Mesenchymal stem cell (in vitro differentiated cells and primary cell): ENCODE measurements at regions not wholly inside any gene's neighbourhood (a gene's known extent, or its start where the extent isn't known, plus 50 kb on each side); places are given as distances from the start of the nearest gene placed in this dataset.

Experiments used
- DNase-seq: peaks from one replicate; pipeline ENCODE4 v3.0.0-alpha.2; 2013
- H2AFZ ChIP-seq: one replicate; pipeline ENCODE4 v1.6.1; 2013; ENCODE audit warnings: low read depth, mild to moderate bottlenecking, control low read depth, inconsistent platforms, low read length, moderate library complexity
- H2AK5ac ChIP-seq: 2 replicates; pipeline ENCODE4 v1.6.1; 2013; ENCODE audit warnings: low read length, moderate library complexity, mild to moderate bottlenecking, inconsistent platforms; ENCODE audit not compliant: severe bottlenecking
- H2BK120ac ChIP-seq: one replicate; pipeline ENCODE4 v1.6.1; 2013; ENCODE audit warnings: low read depth, mild to moderate bottlenecking, inconsistent platforms, low read length, moderate library complexity
- H2BK12ac ChIP-seq, 2 experiments: one replicate each; pipeline ENCODE4 v1.6.1; 2013; ENCODE audit warnings: inconsistent platforms in 2 of 2, low read length in 2 of 2, mild to moderate bottlenecking in 2 of 2, moderate library complexity in 2 of 2, control low read depth in 1 of 2
- H2BK15ac ChIP-seq: one replicate; pipeline ENCODE4 v1.6.1; 2013; ENCODE audit warnings: mild to moderate bottlenecking, low read depth, inconsistent platforms; ENCODE audit not compliant: poor library complexity, severe bottlenecking
- H2BK5ac ChIP-seq: 2 replicates; pipeline ENCODE4 v1.6.1; 2013; ENCODE audit warnings: low read depth, mild to moderate bottlenecking, low read length, control low read depth, inconsistent platforms; ENCODE audit not compliant: poor library complexity, severe bottlenecking
- H3K14ac ChIP-seq, 2 experiments: one replicate each; pipeline ENCODE4 v1.6.1; 2013; ENCODE audit warnings: inconsistent platforms in 2 of 2, low read length in 2 of 2, control low read depth in 1 of 2, mild to moderate bottlenecking in 1 of 2, moderate library complexity in 1 of 2
- H3K18ac ChIP-seq, 2 experiments: one replicate each; pipeline ENCODE4 v1.6.1; 2013; ENCODE audit warnings: inconsistent platforms in 2 of 2, low read length in 2 of 2, control low read depth in 1 of 2, low read depth in 1 of 2, mild to moderate bottlenecking in 1 of 2
- H3K23ac ChIP-seq, 2 experiments: one replicate each; pipeline ENCODE4 v1.6.1; 2013; ENCODE audit warnings: inconsistent platforms in 2 of 2, low read length in 2 of 2, mild to moderate bottlenecking in 2 of 2, moderate library complexity in 2 of 2, control low read depth in 1 of 2
- H3K27ac ChIP-seq: 2 replicates; pipeline ENCODE4 v1.5.1; 2013; ENCODE audit warnings: mild to moderate bottlenecking, moderate library complexity, low read length, control low read depth, inconsistent platforms; ENCODE audit not compliant: poor library complexity, severe bottlenecking
- H3K27me3 ChIP-seq, 2 experiments: 2 replicates each; pipeline versions ENCODE4 v1.6.1 to v1.7.0; 2013; ENCODE audit warnings: low read length in 2 of 2, mild to moderate bottlenecking in 2 of 2, moderate library complexity in 2 of 2, control low read depth in 1 of 2, inconsistent platforms in 1 of 2; ENCODE audit not compliant: control insufficient read depth in 1 of 2, insufficient read depth in 1 of 2
- H3K36me3 ChIP-seq, 2 experiments: 2 replicates each; pipeline versions ENCODE4 v1.6.1 to v1.7.0; 2013; ENCODE audit warnings: low read length in 2 of 2, control low read depth in 1 of 2, inconsistent platforms in 1 of 2, low read depth in 1 of 2, mild to moderate bottlenecking in 1 of 2; ENCODE audit not compliant: insufficient read depth in 2 of 2, control insufficient read depth in 1 of 2
- H3K4ac ChIP-seq, 2 experiments: one replicate each; pipeline ENCODE4 v1.6.1; 2013; ENCODE audit warnings: inconsistent platforms in 2 of 2, low read length in 2 of 2, mild to moderate bottlenecking in 2 of 2, moderate library complexity in 2 of 2, control low read depth in 1 of 2, low read depth in 1 of 2
- H3K4me1 ChIP-seq: 2 replicates; pipeline ENCODE4 v1.6.1; 2013; ENCODE audit warnings: low read depth, low read length, control low read depth; ENCODE audit not compliant: control insufficient read depth, insufficient read depth
- H3K4me2 ChIP-seq: 2 replicates; pipeline ENCODE4 v1.6.1; 2013; ENCODE audit warnings: low read length, mild to moderate bottlenecking, inconsistent platforms; ENCODE audit not compliant: poor library complexity, severe bottlenecking
- H3K4me3 ChIP-seq, 2 experiments: 2 replicates each; pipeline versions ENCODE4 v1.5.1 to v1.7.0; 2013; ENCODE audit warnings: low read length in 2 of 2, mild to moderate bottlenecking in 2 of 2, control low read depth in 1 of 2, low read depth in 1 of 2; ENCODE audit not compliant: insufficient read depth in 1 of 2
- H3K79me1 ChIP-seq: replicated peaks from 2 replicates; pipeline ENCODE4 v1.6.1; 2013; ENCODE audit warnings: mild to moderate bottlenecking, control low read depth, low read length, inconsistent platforms; ENCODE audit not compliant: poor library complexity, severe bottlenecking
- H3K9ac ChIP-seq: 2 replicates; pipeline ENCODE4 v1.7.0; 2013; ENCODE audit warnings: mild to moderate bottlenecking, low read length, moderate library complexity
- H3K9me3 ChIP-seq: 2 replicates; pipeline ENCODE4 v1.7.0; 2013; ENCODE audit warnings: mild to moderate bottlenecking, low read length; ENCODE audit not compliant: control insufficient read depth
- H4K8ac ChIP-seq: one replicate; pipeline ENCODE4 v1.6.1; 2013; ENCODE audit warnings: inconsistent platforms, mild to moderate bottlenecking, low read length, moderate library complexity
- H4K91ac ChIP-seq: one replicate; pipeline ENCODE4 v1.6.1; 2013; ENCODE audit warnings: mild to moderate bottlenecking, low read length, inconsistent platforms
- WGBS: methylation state at CpG from one replicate; pipeline ENCODE4 v1.1.7; 2013; ENCODE audit warnings: mixed read lengths; 5-methylcytosine and 5-hydroxymethylcytosine counted together

DNA sequence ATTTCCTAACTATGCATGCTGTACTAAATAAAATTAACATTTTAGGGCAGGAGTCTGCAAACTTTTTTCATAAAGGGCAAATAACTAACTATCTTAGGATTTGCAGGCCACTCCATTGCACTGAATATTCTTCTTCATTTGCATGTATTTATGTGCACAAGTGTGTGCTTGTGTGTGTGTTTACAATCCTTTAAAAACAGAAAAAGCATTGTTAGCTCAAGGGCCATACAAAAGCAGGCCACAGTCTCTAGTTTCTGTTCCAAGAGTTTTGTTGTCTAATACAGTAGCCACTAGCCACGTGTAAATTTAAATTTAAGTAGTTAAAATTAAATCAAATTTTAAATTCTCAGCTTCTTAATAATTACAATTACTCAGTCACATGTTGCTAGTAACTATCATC is 621.8 kb downstream of the TMA16 start:
- no peak overlapping the region for H2BK15ac ChIP-seq
- no peaks in the 10 kb centered on the region for H3K9me3 ChIP-seq
- no CpG with 5 or more reads among the region's 1 CpG for WGBS
- H3K4me3 ChIP-seq: no peak overlapping the region
- H3K4ac ChIP-seq: no peak overlapping the region
- H3K9ac ChIP-seq: no peak overlapping the region
- H3K27me3 ChIP-seq: no peaks in the 10 kb centered on the region
- H4K8ac ChIP-seq: no peak overlapping the region
- H2BK12ac ChIP-seq: no peak overlapping the region
- H3K23ac ChIP-seq: no peak overlapping the region
- no peak overlapping the region for H3K27ac ChIP-seq
- H3K4me2 ChIP-seq: no peak overlapping the region
- no peaks in the 10 kb centered on the region for H3K36me3 ChIP-seq
- H3K4me1 ChIP-seq: no peaks in the 10 kb centered on the region
- H2AFZ ChIP-seq: no peak overlapping the region
- no peak for DNase-seq
- H2AK5ac ChIP-seq: no peak overlapping the region
- no peak overlapping the region for H3K14ac ChIP-seq
- H3K79me1 ChIP-seq: no peaks in the 10 kb centered on the region
- H4K91ac ChIP-seq: no peak overlapping the region
- H2BK120ac ChIP-seq: no peak overlapping the region
- H2BK5ac ChIP-seq: no peak overlapping the region
- no peak overlapping the region for H3K18ac ChIP-seq

DNA sequence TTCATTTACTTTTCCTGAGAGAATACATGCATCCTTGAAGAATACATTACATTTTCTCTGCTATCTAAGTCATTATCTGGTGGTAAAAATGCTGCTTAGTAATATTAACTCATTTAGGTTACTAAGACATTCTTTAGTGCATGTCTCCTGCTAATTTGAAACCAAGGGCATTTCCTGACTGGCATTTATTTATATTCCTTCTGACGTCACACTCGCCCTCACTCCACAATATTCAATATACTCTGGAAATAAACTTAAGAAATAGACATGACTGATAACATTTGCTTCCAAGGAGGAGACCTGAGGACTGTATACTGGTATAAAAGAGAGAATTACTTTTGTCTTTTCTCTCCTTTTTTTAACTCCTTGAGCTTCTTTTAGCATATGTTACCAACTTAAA is 619.5 kb upstream of the SMIM31 start:
- Histone ChIP-seq H3K36me3 (no peaks in the 10 kb centered on the region), H3K14ac (no peak overlapping the region), H3K23ac (no peak overlapping the region), H4K91ac (no peak overlapping the region), H2AK5ac (no peak overlapping the region), H3K27ac (no peak overlapping the region), H2BK5ac (no peak overlapping the region), H3K79me1 (peaks cover 4% of the 10 kb centered on the region), H3K9ac (no peak overlapping the region), H2AFZ (no peak overlapping the region), H4K8ac (no peak overlapping the region), H3K4me2 (no peak overlapping the region), H3K27me3 (no peaks in the 10 kb centered on the region), H3K4ac (no peak overlapping the region), H3K9me3 (no peaks in the 10 kb centered on the region), H2BK15ac (no peak overlapping the region), H2BK12ac (no peak overlapping the region), H3K18ac (no peak overlapping the region), H3K4me3 (no peak overlapping the region), H2BK120ac (no peak overlapping the region), H3K4me1 (peaks cover 3% of the 10 kb centered on the region)
- DNase-seq: peak; percentile 17
- 73% methylated on average over 2 of the region's 2 CpGs for WGBS

DNA sequence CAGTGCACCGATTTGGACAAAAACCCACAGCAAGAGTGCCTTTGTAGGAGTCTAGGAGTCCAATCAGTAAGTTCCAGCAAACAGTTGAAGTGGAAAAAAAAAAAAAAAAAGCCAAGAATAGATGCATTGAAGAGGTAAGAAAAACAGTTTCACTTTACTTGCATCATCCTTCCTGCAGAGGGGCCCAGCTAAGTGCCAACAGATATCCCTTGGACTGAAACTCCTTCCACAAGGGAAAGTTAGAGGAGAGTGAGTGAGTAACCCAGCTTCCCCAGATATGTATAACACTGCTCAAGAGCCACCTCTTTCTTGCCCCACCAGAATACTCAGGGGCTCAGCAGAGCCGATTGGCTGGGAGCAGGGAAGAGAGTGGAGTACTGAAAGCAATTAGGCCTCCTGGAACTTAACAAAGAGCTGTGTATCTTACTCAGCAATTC is 617.7 kb upstream of the SMIM31 start:
- Histone ChIP-seq H3K9ac (no peak overlapping the region), H2AFZ (peak overlapping the region; percentile 61)
- WGBS: 79% methylated on average over 2 of the region's 2 CpGs

DNA sequence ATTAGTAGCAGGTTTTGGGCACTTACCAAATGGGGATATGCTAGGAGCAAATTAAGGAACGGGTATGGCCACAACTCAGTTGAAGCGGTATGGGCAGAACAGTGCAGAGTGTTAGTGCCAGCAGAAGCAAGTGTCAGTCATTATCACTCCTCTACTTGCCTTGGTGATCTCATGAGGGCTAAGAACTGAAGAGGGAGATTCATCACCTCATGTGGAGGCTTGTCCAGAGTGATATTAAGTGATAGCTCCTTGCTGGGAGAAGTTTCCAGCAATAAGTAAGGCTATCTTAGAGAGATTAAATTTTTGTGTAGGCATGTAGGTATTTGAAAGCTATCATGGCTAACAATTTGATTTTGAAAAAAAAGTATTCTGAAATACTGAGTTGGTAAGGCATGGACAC is 615.4 kb upstream of the SMIM31 start:
- DNase-seq: no peak
- Histone ChIP-seq H4K8ac (no peak overlapping the region), H2AK5ac (no peak overlapping the region), H4K91ac (no peak overlapping the region), H3K9ac (no peak overlapping the region), H2BK120ac (no peak overlapping the region), H3K4me2 (no peak overlapping the region), H3K27ac (no peak overlapping the region), H3K14ac (no peak overlapping the region), H3K27me3 (no peaks in the 10 kb centered on the region), H3K4ac (no peak overlapping the region), H3K4me1 (peaks cover 3% of the 10 kb centered on the region), H3K79me1 (peaks cover 4% of the 10 kb centered on the region), H2BK12ac (no peak overlapping the region), H2BK15ac (no peak overlapping the region), H2BK5ac (no peak overlapping the region), H2AFZ (no peak overlapping the region), H3K36me3 (no peaks in the 10 kb centered on the region), H3K18ac (no peak overlapping the region), H3K9me3 (peaks cover 6% of the 10 kb centered on the region), H3K4me3 (no peak overlapping the region), H3K23ac (no peak overlapping the region)
- whole genome bisulfite sequencing: 95% methylated on average over 2 of the region's 2 CpGs

More for the DNA sequence above, 617.7 kb upstream of the SMIM31 start:
- no peak overlapping the region for H3K14ac ChIP-seq
- peaks cover 6% of the 10 kb centered on the region for H3K9me3 ChIP-seq
- no peak overlapping the region for H3K23ac ChIP-seq
- H4K8ac ChIP-seq: no peak overlapping the region
- peak overlapping the region; percentile 89 for H2BK5ac ChIP-seq
- H3K4me2 ChIP-seq: peak overlapping the region; percentile 52
- no peak overlapping the region for H2BK15ac ChIP-seq
- no peak overlapping the region for H2BK120ac ChIP-seq
- peak overlapping the region; percentile 23 for H2AK5ac ChIP-seq
- H3K27me3 ChIP-seq: no peaks in the 10 kb centered on the region
- H2BK12ac ChIP-seq: no peak overlapping the region
- peak overlapping the region; percentile 68 for H4K91ac ChIP-seq
- DNase-seq: peak; percentile 71
- H3K4ac ChIP-seq: no peak overlapping the region
- peaks cover 3% of the 10 kb centered on the region for H3K4me1 ChIP-seq
- H3K79me1 ChIP-seq: peaks cover 4% of the 10 kb centered on the region
- no peak overlapping the region for H3K4me3 ChIP-seq
- H3K36me3 ChIP-seq: no peaks in the 10 kb centered on the region
- peak overlapping the region; percentile 91 for H3K27ac ChIP-seq
- H3K18ac ChIP-seq: no peak overlapping the region
